ENCODE measurements at regions not wholly inside any gene's neighbourhood (a gene's known extent, or its start where the extent isn't known, plus 50 kb on each side); places are given as distances from the start of the nearest gene placed in this dataset.

- WGBS, 2 donors: 73 to 77% methylated on average over 2 of the region's 2 CpGs
- H3K27ac ChIP-seq: no peak overlapping the region
- TF ChIP-seq CTCF (IDR thresholded peaks at IDR 0.05) (no peak), POLR2A (IDR thresholded peaks at IDR 0.05) (no peak)
- DNase-seq: no peak
- H3K4me1 ChIP-seq: no peaks in the 10 kb centered on the region
- no peaks in the 10 kb centered on the region for H3K27me3 ChIP-seq
- intact Hi-C loops (cut with DNase I): no loop called here
- H3K9me3 ChIP-seq: no peaks in the 10 kb centered on the region
- H3K4me3 ChIP-seq (replicated peaks in 1 of 3): no peak overlapping the region
- no peaks in the 10 kb centered on the region for H3K36me3 ChIP-seq
These were observed 263.9 kb upstream of the NR4A3 start for GRCh38 chr9:99557816-99558215.

GRCh38 chr9:99559776-99560175 is 261.9 kb upstream of the NR4A3 start:
- TF ChIP-seq POLR2A (IDR thresholded peaks at IDR 0.05) (no peak), CTCF (IDR thresholded peaks at IDR 0.05) (no peak)
- Histone ChIP-seq H3K4me1 (no peaks in the 10 kb centered on the region), H3K27ac (no peak overlapping the region), H3K9me3 (no peaks in the 10 kb centered on the region), H3K4me3 (replicated peaks in 1 of 3) (no peak overlapping the region), H3K27me3 (no peaks in the 10 kb centered on the region), H3K36me3 (no peaks in the 10 kb centered on the region)
- 90 to 91% methylated on average over 1 of the region's 1 CpG for WGBS, 2 donors
- intact Hi-C loops (cut with DNase I): no loop called here
- DNase-seq: no peak

- Histone ChIP-seq H3K4me3 (replicated peaks in 1 of 3) (no peak overlapping the region), H3K36me3 (no peaks in the 10 kb centered on the region), H3K4me1 (no peaks in the 10 kb centered on the region), H3K27me3 (no peaks in the 10 kb centered on the region), H3K9me3 (no peaks in the 10 kb centered on the region), H3K27ac (no peak overlapping the region)
- TF ChIP-seq POLR2A (IDR thresholded peaks at IDR 0.05): no peak
- no peak for TF ChIP-seq CTCF (IDR thresholded peaks at IDR 0.05)
- intact Hi-C loops (cut with DNase I): no loop called here
- no peak for DNase-seq
These were observed 261.1 kb upstream of the NR4A3 start for GRCh38 chr9:99560561-99560960.

GRCh38 chr9:99561509-99561917 is 260.2 kb upstream of the NR4A3 start:
- no peak for DNase-seq
- H3K36me3 ChIP-seq: no peaks in the 10 kb centered on the region
- H3K27me3 ChIP-seq: no peaks in the 10 kb centered on the region
- intact Hi-C loops (cut with DNase I): no loop called here
- no peaks in the 10 kb centered on the region for H3K9me3 ChIP-seq
- H3K4me1 ChIP-seq: no peaks in the 10 kb centered on the region
- no peak overlapping the region for H3K4me3 ChIP-seq (replicated peaks in 1 of 3)
- WGBS, 2 donors: 85 to 92% methylated on average over 2 of the region's 2 CpGs
- H3K27ac ChIP-seq: no peak overlapping the region
- TF ChIP-seq CTCF (IDR thresholded peaks at IDR 0.05) (no peak), POLR2A (IDR thresholded peaks at IDR 0.05) (no peak)

GRCh38 chr9:99561961-99562565 is 259.6 kb upstream of the NR4A3 start:
- Histone ChIP-seq H3K9me3 (no peaks in the 10 kb centered on the region), H3K27me3 (no peaks in the 10 kb centered on the region), H3K4me1 (no peaks in the 10 kb centered on the region), H3K4me3 (replicated peaks in 1 of 3) (no peak overlapping the region), H3K36me3 (no peaks in the 10 kb centered on the region), H3K27ac (no peak overlapping the region)
- WGBS, 2 donors: 69 to 79% methylated on average over 2 of the region's 2 CpGs
- no peak for TF ChIP-seq CTCF (IDR thresholded peaks at IDR 0.05)
- no peak for TF ChIP-seq POLR2A (IDR thresholded peaks at IDR 0.05)
- DNase-seq: no peak
- intact Hi-C loops (cut with DNase I): no loop called here

All from thyroid gland (tissue), 4 donors.